Liver (tissue), 8 donors: ENCODE measurements at regions not wholly inside any gene's neighbourhood (a gene's known extent, or its start where the extent isn't known, plus 50 kb on each side); places are given as distances from the start of the nearest gene placed in this dataset.

ENCODE experiments used
- DNase-seq: peaks from one replicate; pipeline ENCODE4 v3.0.0-alpha.2; 2017; ENCODE audit warnings: low spot score
- H3K27ac ChIP-seq, 2 donors: one replicate each; pipeline ENCODE4 v1.7.0; 2013; ENCODE audit warnings: inconsistent platforms in 2 of 2, low read length in 2 of 2, control low read depth in 1 of 2, low read depth in 1 of 2, mild to moderate bottlenecking in 1 of 2
- H3K27me3 ChIP-seq, 4 donors: one replicate each; pipeline versions ENCODE4 v1.6.1 to v1.7.0; 2013; ENCODE audit warnings: low read length in 3 of 4, inconsistent platforms in 1 of 4, mild to moderate bottlenecking in 1 of 4, moderate library complexity in 1 of 4; ENCODE audit not compliant: control insufficient read depth in 4 of 4, insufficient read depth in 4 of 4
- H3K36me3 ChIP-seq, 4 donors: one replicate each; pipeline versions ENCODE4 v1.6.1 to v1.7.0; 2013; ENCODE audit warnings: low read length in 3 of 4, mild to moderate bottlenecking in 3 of 4, low read depth in 1 of 4, moderate library complexity in 1 of 4; ENCODE audit not compliant: control insufficient read depth in 4 of 4, insufficient read depth in 3 of 4
- H3K4me1 ChIP-seq, 4 donors: one replicate each; pipeline versions ENCODE4 v1.6.1 to v1.7.0; 2013; ENCODE audit warnings: low read length in 3 of 4, mild to moderate bottlenecking in 3 of 4, moderate library complexity in 1 of 4; ENCODE audit not compliant: control insufficient read depth in 4 of 4, insufficient read depth in 4 of 4
- H3K4me3 ChIP-seq, 3 donors: one replicate each; pipeline versions ENCODE4 v1.6.1 to v1.7.0; 2013; ENCODE audit warnings: low read length in 3 of 3, control low read depth in 1 of 3, low read depth in 1 of 3, mild to moderate bottlenecking in 1 of 3
- H3K9ac ChIP-seq, 2 donors: one replicate each; pipeline ENCODE4 v1.7.0; 2013; ENCODE audit warnings: low read length in 2 of 2, mild to moderate bottlenecking in 2 of 2, moderate library complexity in 2 of 2, control low read depth in 1 of 2, low read depth in 1 of 2
- H3K9me3 ChIP-seq, 4 donors: one replicate each; pipeline versions ENCODE4 v1.6.1 to v1.7.0; 2013; ENCODE audit warnings: low read length in 3 of 4; ENCODE audit not compliant: control insufficient read depth in 4 of 4
- ATF3 ChIP-seq: IDR thresholded peaks from 2 replicates; pipeline ENCODE4 v1.6.1; 2016; ENCODE audit warnings: antibody characterized with exemption
- CTCF ChIP-seq: fragments of 150-350 bp; IDR thresholded peaks from 2 replicates; pipeline ENCODE4 v1.5.1; 2017; ENCODE audit warnings: improper control_type of control experiment, low read depth, low read length; ENCODE audit not compliant: missing input control
- FOXA1 ChIP-seq: IDR thresholded peaks from 2 replicates; pipeline ENCODE4 v1.6.1; 2016; ENCODE audit warnings: antibody characterized with exemption
- GABPA ChIP-seq, 2 donors: IDR thresholded peaks in 1 of 2; conservative IDR thresholded peaks in 1 of 2; 2 replicates each; pipeline ENCODE4 v1.6.1; 2016; ENCODE audit warnings: antibody characterized with exemption in 2 of 2, mild to moderate bottlenecking in 1 of 2, moderate library complexity in 1 of 2
- HNF4A ChIP-seq, 2 donors: conservative IDR thresholded peaks; 2 replicates each; pipeline ENCODE4 v1.6.1; 2016; ENCODE audit warnings: antibody characterized with exemption in 2 of 2, mild to moderate bottlenecking in 2 of 2
- MAX ChIP-seq: IDR thresholded peaks from 2 replicates; pipeline ENCODE4 v1.6.1; 2016; ENCODE audit warnings: antibody characterized with exemption
- NR2F2 ChIP-seq: IDR thresholded peaks from 2 replicates; pipeline ENCODE4 v1.6.1; 2016; ENCODE audit warnings: antibody characterized with exemption
- TAF1 ChIP-seq: conservative IDR thresholded peaks from 2 replicates; pipeline ENCODE4 v1.6.1; 2016; ENCODE audit warnings: antibody characterized with exemption, mild to moderate bottlenecking
- YY1 ChIP-seq: IDR thresholded peaks from 2 replicates; pipeline ENCODE4 v1.6.1; 2016; ENCODE audit warnings: antibody characterized with exemption, mild to moderate bottlenecking
- ZBTB33 ChIP-seq: IDR thresholded peaks from 2 replicates; pipeline ENCODE4 v1.6.1; 2016; ENCODE audit warnings: antibody characterized with exemption
- WGBS: extraction: QIAGEN DNeasy Blood & Tissue Kit; methylation state at CpG from one replicate; pipeline ENCODE4 v1.1.7; 2013; 5-methylcytosine and 5-hydroxymethylcytosine counted together
- donor health status: healthy.
- donor health status: healthy.
- donor health status: healthy.
- donor health status: healthy.
- donor health status: healthy.

DNA sequence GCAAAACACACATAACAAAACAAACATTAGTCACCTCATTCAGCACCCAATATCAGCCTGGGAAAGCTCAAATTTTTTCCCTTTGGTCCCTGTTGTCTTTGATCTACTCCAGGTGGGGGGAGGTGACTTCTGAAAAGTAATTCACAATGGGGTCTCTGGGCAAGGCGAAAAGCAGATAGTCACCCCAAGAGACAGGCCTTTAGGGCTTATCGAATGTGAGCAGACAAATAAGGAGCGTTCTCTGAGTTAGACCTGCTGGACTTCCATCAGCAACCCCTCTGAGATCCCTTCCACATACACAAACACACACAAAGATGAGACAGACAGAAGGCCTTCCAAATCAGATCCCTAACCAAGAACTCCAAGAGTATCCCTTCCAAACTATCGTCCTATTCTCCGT is 171.0 kb upstream of the SMAD3 start (continued):
- no peak for TF ChIP-seq ATF3
- TF ChIP-seq ZBTB33: no peak

DNA sequence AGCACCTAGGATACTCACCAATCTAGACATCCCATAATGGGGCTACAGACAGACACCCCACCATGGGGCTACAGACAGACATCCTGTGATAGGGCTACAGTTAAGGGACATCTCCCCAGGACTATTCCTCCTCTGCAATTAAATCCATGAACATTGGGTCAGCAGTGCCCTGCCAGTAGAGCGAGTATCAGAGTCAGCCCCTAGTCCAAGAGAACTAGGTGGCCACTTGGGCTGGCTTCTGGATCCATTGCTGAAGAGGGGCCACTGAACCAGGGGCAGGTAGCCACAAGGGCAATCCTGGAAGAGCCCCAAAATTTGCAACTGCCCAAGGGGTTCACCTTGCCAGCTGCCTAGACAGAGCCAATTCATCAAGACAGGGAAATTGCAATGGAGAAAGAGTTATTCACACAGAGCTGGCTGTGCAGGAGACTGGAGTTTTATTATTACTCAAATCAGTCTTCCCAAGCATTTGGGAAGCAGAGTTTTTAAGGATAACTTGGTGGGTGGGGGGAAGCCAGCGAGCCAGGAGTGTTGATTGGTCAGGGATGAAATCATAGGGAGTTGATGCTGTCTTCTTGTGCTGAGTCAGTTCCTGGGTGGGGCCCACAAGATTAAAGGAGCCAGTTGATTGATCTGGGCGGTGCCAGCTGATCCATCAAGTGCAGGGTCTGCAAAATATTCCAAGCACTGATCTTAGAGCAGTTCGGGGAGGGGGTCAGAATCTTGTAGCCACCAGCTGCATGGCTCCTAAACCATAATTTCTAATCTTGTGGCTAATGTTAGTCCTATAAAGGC is 170.2 kb upstream of the SMAD3 start:
- Histone ChIP-seq H3K27ac (no peak overlapping the region), H3K9me3 (no peaks in the 10 kb centered on the region), H3K36me3 (no peaks in the 10 kb centered on the region), H3K4me3 (no peak overlapping the region), H3K27me3 (no peaks in the 10 kb centered on the region), H3K9ac (no peak overlapping the region), H3K4me1 (no peaks in the 10 kb centered on the region)
- 92% methylated on average over 4 of the region's 4 CpGs for WGBS
- peak; percentile 27 for DNase-seq
- TF ChIP-seq FOXA1 (no peak), TAF1 (no peak), HNF4A (conservative IDR thresholded peaks at IDR 0.05) (no peak), CTCF (no peak), MAX (no peak), ZBTB33 (no peak), YY1 (no peak)

DNA sequence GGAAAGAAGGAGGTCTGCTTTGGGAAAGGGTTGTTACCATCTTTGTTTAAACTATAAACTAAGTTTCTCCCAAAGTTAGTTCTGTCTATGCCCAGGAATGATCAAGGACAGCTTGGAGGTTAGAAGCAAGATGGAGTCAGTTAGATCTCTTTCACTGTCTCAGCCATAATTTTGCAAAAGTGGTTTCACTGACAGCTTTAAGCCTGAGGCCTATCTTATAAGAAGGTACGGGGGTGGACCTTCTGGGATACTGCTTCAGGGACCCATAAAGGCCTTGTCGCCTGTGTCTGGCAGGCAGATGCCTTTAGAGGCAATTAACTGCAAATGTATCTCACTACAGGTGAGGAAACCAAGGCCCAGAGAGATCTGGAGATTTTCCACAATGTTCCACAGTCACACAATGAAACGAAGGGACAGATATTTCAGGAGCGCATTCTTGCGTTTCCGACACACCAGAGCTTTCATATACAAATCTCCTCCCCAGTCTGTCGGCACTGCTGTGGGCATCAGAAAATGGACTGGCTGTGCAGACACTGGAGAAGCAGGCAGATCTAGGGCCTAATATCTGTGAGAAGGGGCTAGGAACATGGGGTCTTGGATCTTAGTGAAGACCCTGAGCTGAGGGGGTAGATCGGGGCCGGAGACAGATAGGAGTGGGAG is 169.5 kb upstream of the SMAD3 start:
- peak; percentile 16 for DNase-seq
- no peak overlapping the region for H3K4me3 ChIP-seq
- no peaks in the 10 kb centered on the region for H3K4me1 ChIP-seq
- no peaks in the 10 kb centered on the region for H3K27me3 ChIP-seq
- H3K36me3 ChIP-seq: no peaks in the 10 kb centered on the region
- no peak overlapping the region for H3K27ac ChIP-seq
- H3K9ac ChIP-seq: no peak overlapping the region
- no peaks in the 10 kb centered on the region for H3K9me3 ChIP-seq
- no peak for TF ChIP-seq TAF1
- no peak for TF ChIP-seq MAX
- TF ChIP-seq GABPA (IDR thresholded peaks at IDR 0.05 in 1 of 2, conservative IDR thresholded peaks at IDR 0.05 in 1 of 2): no peak
- TF ChIP-seq ATF3: no peak
- no peak for TF ChIP-seq NR2F2
- 94% methylated on average over 9 of the region's 9 CpGs for WGBS
